AG09319 (cell line): ENCODE measurements at regions not wholly inside any gene's neighbourhood (a gene's known extent, or its start where the extent isn't known, plus 50 kb on each side); places are given as distances from the start of the nearest gene placed in this dataset.
"Not testable (repeated sequence)": the region's sequence is repeated elsewhere in the genome, so short reads cannot be mapped to it uniquely, and the experiment has no call there.

ENCODE experiments used
- DNase-seq: peaks from one replicate; pipeline ENCODE4 v3.0.0-alpha.2; 2010; ENCODE audit warnings: low read depth; ENCODE audit errors: extremely low read depth
- TF ChIP-seq, protein P1 (sequence below): IDR thresholded peaks from 2 replicates; pipeline ENCODE4 v1.5.1; 2011; ENCODE audit warnings: low read depth, mild to moderate bottlenecking, inconsistent platforms, low read length, moderate library complexity

DNA sequence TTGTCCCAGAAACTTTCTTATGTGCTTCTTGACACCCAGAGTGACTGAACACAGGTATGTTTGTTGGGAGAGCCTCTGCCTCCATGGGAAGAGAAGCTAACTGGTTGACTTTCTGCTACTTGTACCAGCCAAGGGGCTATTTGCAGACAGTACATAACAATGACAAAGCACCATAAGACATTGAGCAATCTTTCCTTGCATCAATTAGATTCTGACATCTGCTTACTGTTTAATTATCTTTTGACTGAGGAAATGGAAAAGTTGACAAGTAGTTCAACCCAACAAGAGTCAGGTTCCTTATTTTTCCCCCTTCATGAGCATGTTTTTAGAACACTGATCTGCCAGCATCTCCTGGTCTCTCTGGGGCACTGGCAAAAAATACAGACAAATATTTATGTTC lies 157.7 kb downstream of the RPLP1 start:
- TF ChIP-seq, protein P1, sequence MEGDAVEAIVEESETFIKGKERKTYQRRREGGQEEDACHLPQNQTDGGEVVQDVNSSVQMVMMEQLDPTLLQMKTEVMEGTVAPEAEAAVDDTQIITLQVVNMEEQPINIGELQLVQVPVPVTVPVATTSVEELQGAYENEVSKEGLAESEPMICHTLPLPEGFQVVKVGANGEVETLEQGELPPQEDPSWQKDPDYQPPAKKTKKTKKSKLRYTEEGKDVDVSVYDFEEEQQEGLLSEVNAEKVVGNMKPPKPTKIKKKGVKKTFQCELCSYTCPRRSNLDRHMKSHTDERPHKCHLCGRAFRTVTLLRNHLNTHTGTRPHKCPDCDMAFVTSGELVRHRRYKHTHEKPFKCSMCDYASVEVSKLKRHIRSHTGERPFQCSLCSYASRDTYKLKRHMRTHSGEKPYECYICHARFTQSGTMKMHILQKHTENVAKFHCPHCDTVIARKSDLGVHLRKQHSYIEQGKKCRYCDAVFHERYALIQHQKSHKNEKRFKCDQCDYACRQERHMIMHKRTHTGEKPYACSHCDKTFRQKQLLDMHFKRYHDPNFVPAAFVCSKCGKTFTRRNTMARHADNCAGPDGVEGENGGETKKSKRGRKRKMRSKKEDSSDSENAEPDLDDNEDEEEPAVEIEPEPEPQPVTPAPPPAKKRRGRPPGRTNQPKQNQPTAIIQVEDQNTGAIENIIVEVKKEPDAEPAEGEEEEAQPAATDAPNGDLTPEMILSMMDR: no peak
- DNase-seq: no peak

DNA sequence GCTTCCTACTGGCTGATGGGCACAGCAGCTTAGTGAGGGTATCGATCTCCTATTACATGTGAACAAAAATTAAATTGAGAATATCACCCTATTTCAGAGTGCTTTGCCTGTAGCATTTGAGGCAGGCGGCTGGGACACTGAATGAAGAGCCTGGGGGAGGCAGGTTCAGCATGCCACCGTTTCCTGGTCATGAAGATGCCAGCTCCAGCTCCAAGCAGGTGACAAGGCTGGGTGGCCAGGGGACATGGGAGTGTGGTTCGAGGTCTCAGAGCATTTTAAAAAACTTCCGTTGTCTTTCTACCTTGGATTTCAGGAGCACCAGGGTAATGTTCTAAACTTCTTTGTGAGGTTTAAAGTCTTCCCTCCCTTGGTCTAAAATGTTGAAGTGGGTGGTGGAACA lies 158.2 kb downstream of the RPLP1 start:
- no peak for DNase-seq
- TF ChIP-seq, protein P1: no peak

DNA sequence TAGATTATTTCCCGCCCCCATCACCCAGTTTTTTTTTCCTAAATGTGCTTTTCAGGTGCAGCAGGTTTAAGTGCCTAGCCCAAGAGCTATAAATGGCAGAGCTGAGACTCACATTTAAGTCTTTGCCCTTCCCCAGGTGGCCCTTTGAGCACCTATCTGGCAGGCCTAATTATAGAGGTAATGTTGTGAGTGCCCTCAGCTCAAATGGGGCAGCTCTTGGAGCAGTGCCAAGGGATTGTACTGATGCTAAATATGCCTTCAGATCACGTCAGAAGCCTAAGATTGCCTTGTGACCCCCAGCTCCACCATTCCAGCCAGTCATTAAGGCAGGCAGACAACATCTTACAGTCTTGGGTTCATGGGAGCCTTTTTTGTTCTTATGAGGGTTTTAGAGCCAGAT lies 159.5 kb downstream of the RPLP1 start:
- TF ChIP-seq, protein P1: no peak

DNA sequence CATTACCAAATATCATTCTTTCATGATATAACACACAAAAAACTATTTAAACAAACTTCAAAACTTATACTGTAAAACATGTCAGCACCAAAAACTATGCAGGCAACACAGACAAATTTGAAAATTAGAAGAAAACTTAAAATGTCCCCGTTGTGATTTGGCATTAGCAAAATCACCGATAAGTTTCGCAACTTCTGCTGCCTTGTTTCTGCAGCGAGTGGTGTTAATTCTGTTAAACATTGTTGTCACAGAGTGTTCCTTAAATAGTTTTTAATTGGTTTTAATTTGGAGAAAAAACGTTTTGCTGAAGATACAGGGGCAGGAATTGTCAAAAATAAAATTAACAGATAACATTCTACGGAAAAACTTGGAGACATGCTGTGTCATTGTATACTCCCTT lies 160.6 kb downstream of the RPLP1 start:
- no peak for DNase-seq
- TF ChIP-seq, protein P1: no peak

More for the DNA sequence above, 159.5 kb downstream of the RPLP1 start:
- DNase-seq: no peak

DNA sequence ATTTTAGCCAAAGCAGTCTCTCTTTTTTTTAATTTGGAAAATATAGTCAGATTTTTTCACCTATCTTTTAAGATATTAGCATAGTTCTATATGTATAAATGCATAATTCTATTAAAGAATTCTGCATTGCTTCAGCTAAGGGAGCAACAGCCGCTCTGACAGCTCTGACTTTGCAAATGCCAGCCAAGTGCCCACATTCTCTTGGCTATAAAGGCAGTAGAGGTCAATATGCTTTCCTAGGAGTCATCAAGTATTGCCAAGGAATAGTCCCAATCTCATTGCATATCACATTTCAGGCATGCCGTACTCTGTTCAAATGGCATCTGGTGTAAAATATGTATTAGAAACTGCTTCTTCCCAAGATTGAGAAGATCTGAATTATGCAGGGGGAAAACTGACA lies 161.4 kb downstream of the RPLP1 start:
- DNase-seq: no peak
- TF ChIP-seq, protein P1: no peak

DNA sequence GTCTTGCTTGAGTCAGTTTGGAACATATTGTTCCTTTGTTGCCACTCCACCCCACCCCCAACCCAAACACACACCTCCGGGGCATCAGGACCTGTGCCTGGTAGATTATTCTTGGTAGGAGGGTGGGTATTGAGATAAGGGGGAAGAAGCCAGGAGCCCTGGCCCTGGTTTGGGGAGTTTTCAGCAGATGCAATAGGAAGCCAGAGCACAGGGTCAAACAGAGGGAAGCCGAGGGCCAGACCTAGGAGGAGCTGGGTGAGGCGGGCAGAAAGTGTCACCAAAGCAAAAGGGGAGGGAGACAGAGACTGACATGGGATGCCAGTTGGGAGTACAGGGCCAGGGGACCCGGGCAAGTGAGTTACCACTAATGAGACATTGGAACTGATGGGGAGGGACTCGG lies 163.1 kb downstream of the RPLP1 start:
- TF ChIP-seq, protein P1: no peak
- DNase-seq: no peak

DNA sequence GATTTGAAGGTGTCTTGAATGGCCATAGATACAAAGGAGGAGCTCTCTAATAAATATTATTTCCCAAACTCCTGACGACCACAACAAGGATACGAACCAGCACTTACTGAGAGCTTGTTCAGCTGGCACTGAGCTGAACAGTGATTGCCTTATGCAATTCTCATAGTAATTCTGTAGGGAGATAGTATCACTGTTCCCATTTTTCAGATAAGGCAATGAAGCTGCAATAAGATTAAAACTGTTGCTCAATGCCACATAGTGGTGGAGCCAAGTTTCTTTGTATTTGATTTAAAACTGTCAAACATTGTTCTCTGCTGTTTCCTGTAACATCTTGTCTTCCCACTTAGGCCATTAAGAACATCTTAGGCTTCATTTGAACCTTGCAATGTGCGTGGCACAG lies 163.9 kb downstream of the RPLP1 start:
- DNase-seq: no peak
- TF ChIP-seq, protein P1: no peak

DNA sequence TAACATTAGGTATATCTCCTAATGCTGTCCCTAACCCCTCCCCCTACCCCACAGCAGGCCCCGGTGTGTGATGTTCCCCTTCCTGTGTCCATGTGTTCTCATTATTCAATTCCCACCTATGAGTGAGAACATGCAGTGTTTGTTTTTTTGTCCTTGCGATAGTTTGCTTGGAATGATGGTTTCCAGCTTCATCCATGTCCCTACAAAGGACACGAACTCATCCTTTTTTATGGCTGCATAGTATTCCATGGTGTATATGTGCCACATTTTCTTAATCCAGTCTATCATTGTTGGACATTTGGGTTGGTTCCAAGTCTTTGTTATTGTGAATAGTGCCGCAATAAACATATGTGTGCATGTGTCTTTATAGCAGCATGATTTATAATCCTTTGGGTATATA lies 164.5 kb downstream of the RPLP1 start:
- not testable (repeated sequence) for DNase-seq
